ENCODE measurements at regions not wholly inside any gene's neighbourhood (a gene's known extent, or its start where the extent isn't known, plus 50 kb on each side); places are given as distances from the start of the nearest gene placed in this dataset.

- no peak for DNase-seq
- Histone ChIP-seq H3K9me3 (ENCODE audit: control extremely low read depth in 1 of 5, control insufficient read depth in 4 of 5, insufficient read depth in 2 of 5, low read depth in 1 of 5, low read length in 4 of 5) (peaks cover 0 to 7% (median 4%) of the 10 kb centered on the region in 5 experiments), H3K4me3 (ENCODE audit: control insufficient read depth in 1 of 7, extremely low read depth in 1 of 7, insufficient read depth in 4 of 7, low read depth in 2 of 7, low read length in 6 of 7) (no peak overlapping the region), H3K27me3 (replicated peaks in 2 of 5; ENCODE audit: control insufficient read depth in 4 of 5, insufficient read depth in 5 of 5, low read length in 4 of 5) (peaks cover 0 to 23% (median 0%) of the 10 kb centered on the region in 5 experiments), H3K36me3 (ENCODE audit: control insufficient read depth in 4 of 4, insufficient read depth in 4 of 4, low read length in 3 of 4) (no peaks in the 10 kb centered on the region), H3K27ac (ENCODE audit: insufficient read depth in 1 of 2, low read depth in 1 of 2, low read length in 2 of 2, poor library complexity in 1 of 2, severe bottlenecking in 2 of 2) (no peak overlapping the region), H3K4me1 (ENCODE audit: control extremely low read depth in 1 of 4, control insufficient read depth in 4 of 4, insufficient read depth in 4 of 4, low read length in 3 of 4) (peaks cover 0 to 13% (median 2%) of the 10 kb centered on the region in 4 experiments)
- WGBS (ENCODE audit: insufficient coverage): 87% methylated on average over 8 of the region's 16 CpGs
- CTCF ChIA-PET: interaction anchor here (0.9 to 1.0 kb wide), 2 partner anchors 8 to 48 kb away, joined by 3 read pairs; no protein-coding TSS in a partner anchor
- POLR2A ChIA-PET: no interaction called here
Measured at GRCh38 chr10:131728286-131729228, 172.3 kb upstream of the PPP2R2D start.

DNA sequence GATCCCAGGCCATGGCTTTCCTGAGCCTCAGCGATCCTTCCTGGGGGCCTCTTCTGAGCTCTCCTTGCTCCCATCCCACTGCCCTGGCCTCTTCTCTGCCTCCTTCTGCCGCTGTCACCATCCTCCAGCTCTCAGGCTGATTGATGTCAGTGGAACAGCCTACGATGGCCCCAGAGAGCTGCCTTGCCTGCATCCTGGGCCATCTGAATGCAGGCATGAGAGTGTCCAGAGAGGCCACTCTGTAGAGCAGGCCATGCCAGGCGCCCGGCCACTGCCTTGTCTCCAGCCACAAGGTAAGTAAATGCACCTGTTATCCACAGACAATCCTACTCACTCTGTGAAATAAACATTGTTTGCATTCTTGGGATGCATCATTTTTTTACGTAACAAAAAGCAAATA lies 171.4 kb upstream of the PPP2R2D start:
- no peak overlapping the region for H3K27ac ChIP-seq (ENCODE audit: insufficient read depth in 1 of 2, low read depth in 1 of 2, low read length in 2 of 2, poor library complexity in 1 of 2, severe bottlenecking in 2 of 2)
- ChIA-PET POLR2A (no interaction called here), CTCF (no interaction called here)
- 90% methylated on average over 5 of the region's 6 CpGs for WGBS (ENCODE audit: insufficient coverage)
- no peaks in the 10 kb centered on the region for H3K36me3 ChIP-seq (ENCODE audit: control insufficient read depth in 4 of 4, insufficient read depth in 4 of 4, low read length in 3 of 4)
- peaks cover 0 to 13% (median 2%) of the 10 kb centered on the region in 4 experiments for H3K4me1 ChIP-seq (ENCODE audit: control extremely low read depth in 1 of 4, control insufficient read depth in 4 of 4, insufficient read depth in 4 of 4, low read length in 3 of 4)
- peaks cover 0 to 23% (median 0%) of the 10 kb centered on the region in 5 experiments for H3K27me3 ChIP-seq (replicated peaks in 2 of 5; ENCODE audit: control insufficient read depth in 4 of 5, insufficient read depth in 5 of 5, low read length in 4 of 5)
- DNase-seq: no peak
- H3K4me3 ChIP-seq (ENCODE audit: control insufficient read depth in 1 of 7, extremely low read depth in 1 of 7, insufficient read depth in 4 of 7, low read depth in 2 of 7, low read length in 6 of 7): no peak overlapping the region
- peaks cover 0 to 7% (median 4%) of the 10 kb centered on the region in 5 experiments for H3K9me3 ChIP-seq (ENCODE audit: control extremely low read depth in 1 of 5, control insufficient read depth in 4 of 5, insufficient read depth in 2 of 5, low read depth in 1 of 5, low read length in 4 of 5)

DNA sequence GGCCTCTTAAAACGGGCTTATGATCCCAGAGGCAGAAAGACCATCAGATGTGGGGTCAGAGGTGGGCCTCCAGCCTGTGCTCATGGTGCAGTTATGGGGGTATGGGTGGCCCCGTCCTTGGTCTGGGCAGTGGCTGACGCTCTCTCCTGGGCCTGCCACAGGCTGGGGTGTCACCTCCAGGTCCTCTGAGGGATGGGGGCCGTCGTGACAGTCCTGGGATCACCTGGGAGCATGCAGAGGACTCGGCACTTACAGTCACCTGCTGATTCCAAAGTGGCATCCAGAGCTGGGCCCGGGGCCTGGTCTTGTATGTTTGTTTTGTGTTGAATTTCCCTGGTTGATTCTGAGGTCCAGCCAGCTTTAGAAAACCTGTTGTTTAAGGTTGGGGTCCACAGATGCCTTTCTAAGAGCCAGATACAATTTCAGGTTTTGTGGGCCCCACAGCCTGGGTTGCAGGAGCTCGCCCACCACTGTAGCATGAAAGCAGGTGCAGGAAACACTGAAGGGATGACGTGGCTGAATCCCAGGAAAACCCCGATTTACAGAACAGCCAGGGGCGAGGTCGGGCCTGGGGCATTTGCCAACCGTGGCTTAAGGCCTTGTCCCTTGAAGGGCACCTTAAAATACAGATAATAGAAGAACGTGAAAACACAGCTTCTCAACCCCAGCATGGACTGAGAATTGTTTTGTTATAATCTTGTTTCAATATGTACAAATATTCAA lies 170.7 kb upstream of the PPP2R2D start:
- DNase-seq: no peak
- Histone ChIP-seq H3K36me3 (ENCODE audit: control insufficient read depth in 4 of 4, insufficient read depth in 4 of 4, low read length in 3 of 4) (no peaks in the 10 kb centered on the region), H3K4me1 (ENCODE audit: control extremely low read depth in 1 of 4, control insufficient read depth in 4 of 4, insufficient read depth in 4 of 4, low read length in 3 of 4) (peaks cover 0 to 13% (median 2%) of the 10 kb centered on the region in 4 experiments), H3K4me3 (ENCODE audit: control insufficient read depth in 1 of 7, extremely low read depth in 1 of 7, insufficient read depth in 4 of 7, low read depth in 2 of 7, low read length in 6 of 7) (no peak overlapping the region), H3K9me3 (ENCODE audit: control extremely low read depth in 1 of 5, control insufficient read depth in 4 of 5, insufficient read depth in 2 of 5, low read depth in 1 of 5, low read length in 4 of 5) (peaks cover 0 to 7% (median 4%) of the 10 kb centered on the region in 5 experiments), H3K27me3 (replicated peaks in 2 of 5; ENCODE audit: control insufficient read depth in 4 of 5, insufficient read depth in 5 of 5, low read length in 4 of 5) (peaks cover 0 to 21% (median 0%) of the 10 kb centered on the region in 5 experiments), H3K27ac (ENCODE audit: insufficient read depth in 1 of 2, low read depth in 1 of 2, low read length in 2 of 2, poor library complexity in 1 of 2, severe bottlenecking in 2 of 2) (no peak overlapping the region)
- POLR2A ChIA-PET: no interaction called here
- 87% methylated on average over 7 of the region's 14 CpGs for WGBS (ENCODE audit: insufficient coverage)
- CTCF ChIA-PET: no interaction called here

DNA sequence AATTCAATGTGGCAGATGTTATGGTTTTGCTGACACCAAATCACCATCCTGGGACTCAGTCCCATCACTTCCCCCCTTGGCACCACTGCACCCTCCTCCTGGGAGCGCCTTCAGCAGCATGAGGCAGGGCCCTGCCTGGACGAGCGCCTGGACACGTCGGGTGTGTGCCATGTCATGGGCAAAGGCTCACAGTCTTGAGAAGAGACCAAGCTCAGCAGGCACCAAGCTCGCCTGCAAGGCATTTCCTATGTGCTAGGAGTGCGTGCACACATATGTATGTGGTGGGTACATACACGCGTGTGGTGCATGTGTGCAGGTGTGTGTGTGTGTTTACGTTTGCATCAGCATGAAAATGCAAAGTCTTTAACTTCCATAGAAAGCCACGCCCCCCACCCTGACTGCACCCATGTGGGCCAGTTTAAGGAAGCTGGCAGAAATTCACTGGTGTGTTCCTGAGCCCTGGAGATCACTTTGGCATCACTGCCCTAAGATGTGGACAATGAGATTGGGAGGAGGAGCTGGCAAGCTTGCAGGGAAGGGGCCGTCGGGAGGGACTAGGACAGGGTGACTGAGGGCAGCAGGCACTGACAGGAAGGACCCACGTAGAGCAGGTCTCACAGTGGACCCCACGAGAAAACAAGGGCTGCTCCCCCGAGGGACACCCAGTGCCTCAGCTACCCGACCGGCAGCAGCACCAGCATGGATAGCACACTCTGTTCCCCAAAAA lies 169.9 kb upstream of the PPP2R2D start:
- H3K4me1 ChIP-seq (ENCODE audit: control extremely low read depth in 1 of 4, control insufficient read depth in 4 of 4, insufficient read depth in 4 of 4, low read length in 3 of 4): peaks cover 0 to 11% (median 2%) of the 10 kb centered on the region in 4 experiments
- H3K9me3 ChIP-seq (ENCODE audit: control extremely low read depth in 1 of 5, control insufficient read depth in 4 of 5, insufficient read depth in 2 of 5, low read depth in 1 of 5, low read length in 4 of 5): peaks cover 0 to 7% (median 4%) of the 10 kb centered on the region in 5 experiments
- WGBS (ENCODE audit: insufficient coverage): 91% methylated on average over 16 of the region's 18 CpGs
- no peaks in the 10 kb centered on the region for H3K36me3 ChIP-seq (ENCODE audit: control insufficient read depth in 4 of 4, insufficient read depth in 4 of 4, low read length in 3 of 4)
- peaks cover 0 to 20% (median 0%) of the 10 kb centered on the region in 5 experiments for H3K27me3 ChIP-seq (replicated peaks in 2 of 5; ENCODE audit: control insufficient read depth in 4 of 5, insufficient read depth in 5 of 5, low read length in 4 of 5)
- no peak overlapping the region for H3K27ac ChIP-seq (ENCODE audit: insufficient read depth in 1 of 2, low read depth in 1 of 2, low read length in 2 of 2, poor library complexity in 1 of 2, severe bottlenecking in 2 of 2)
- ChIA-PET CTCF (no interaction called here), POLR2A (no interaction called here)
- no peak for DNase-seq
- H3K4me3 ChIP-seq (ENCODE audit: control insufficient read depth in 1 of 7, extremely low read depth in 1 of 7, insufficient read depth in 4 of 7, low read depth in 2 of 7, low read length in 6 of 7): no peak overlapping the region

DNA sequence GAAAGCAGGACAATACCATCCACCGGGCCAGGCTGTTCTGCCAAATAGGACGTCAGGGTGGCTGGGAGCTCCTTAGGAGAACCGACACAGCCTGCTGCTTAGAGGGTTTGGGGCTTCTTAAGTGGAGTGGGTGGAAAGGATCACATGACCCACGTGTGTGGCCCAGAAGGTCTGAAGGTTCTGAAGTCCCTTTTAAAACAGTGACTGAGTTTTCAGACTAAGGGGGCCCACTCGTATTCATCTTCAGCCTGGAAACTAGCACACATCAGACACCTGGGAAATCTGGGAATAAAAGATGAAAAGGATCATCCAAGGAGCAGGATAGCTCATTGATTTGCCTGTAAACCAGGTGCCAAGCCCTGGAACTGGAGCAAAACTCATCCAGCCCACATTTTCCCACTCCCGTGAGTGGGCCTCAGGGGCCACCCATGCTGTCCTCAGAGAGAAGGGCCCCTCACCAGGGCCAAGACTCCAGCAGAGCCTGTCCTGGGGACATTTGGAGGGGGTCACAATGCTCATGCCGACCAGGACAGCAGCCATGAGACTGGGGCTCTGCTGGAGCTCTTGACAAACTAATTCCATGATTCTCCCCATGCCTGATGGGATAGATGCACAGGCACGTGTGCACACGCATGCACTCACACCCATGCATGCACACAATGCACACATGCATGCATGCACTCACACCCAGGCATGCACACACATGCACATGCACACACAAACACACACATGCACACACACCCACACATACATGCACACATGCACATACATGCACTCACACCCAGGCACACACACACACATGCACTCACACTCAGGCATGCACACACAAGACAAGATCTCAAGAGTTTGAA lies 168.8 kb upstream of the PPP2R2D start:
- WGBS (ENCODE audit: insufficient coverage): 90% methylated on average over 7 of the region's 9 CpGs
- no peak for DNase-seq
- POLR2A ChIA-PET: no interaction called here
- H3K36me3 ChIP-seq (ENCODE audit: control insufficient read depth in 4 of 4, insufficient read depth in 4 of 4, low read length in 3 of 4): no peaks in the 10 kb centered on the region
- peaks cover 0 to 21% (median 0%) of the 10 kb centered on the region in 5 experiments for H3K27me3 ChIP-seq (replicated peaks in 2 of 5; ENCODE audit: control insufficient read depth in 4 of 5, insufficient read depth in 5 of 5, low read length in 4 of 5)
- peaks cover 0 to 7% (median 4%) of the 10 kb centered on the region in 5 experiments for H3K9me3 ChIP-seq (ENCODE audit: control extremely low read depth in 1 of 5, control insufficient read depth in 4 of 5, insufficient read depth in 2 of 5, low read depth in 1 of 5, low read length in 4 of 5)
- H3K27ac ChIP-seq (ENCODE audit: insufficient read depth in 1 of 2, low read depth in 1 of 2, low read length in 2 of 2, poor library complexity in 1 of 2, severe bottlenecking in 2 of 2): no peak overlapping the region
- no peak overlapping the region for H3K4me3 ChIP-seq (ENCODE audit: control insufficient read depth in 1 of 7, extremely low read depth in 1 of 7, insufficient read depth in 4 of 7, low read depth in 2 of 7, low read length in 6 of 7)
- CTCF ChIA-PET: no interaction called here
- H3K4me1 ChIP-seq (ENCODE audit: control extremely low read depth in 1 of 4, control insufficient read depth in 4 of 4, insufficient read depth in 4 of 4, low read length in 3 of 4): peaks cover 0 to 2% (median 0%) of the 10 kb centered on the region in 4 experiments

- no peak for DNase-seq
- H3K27ac ChIP-seq (ENCODE audit: insufficient read depth in 1 of 2, low read depth in 1 of 2, low read length in 2 of 2, poor library complexity in 1 of 2, severe bottlenecking in 2 of 2): no peak overlapping the region
- peaks cover 0 to 2% (median 0%) of the 10 kb centered on the region in 4 experiments for H3K4me1 ChIP-seq (ENCODE audit: control extremely low read depth in 1 of 4, control insufficient read depth in 4 of 4, insufficient read depth in 4 of 4, low read length in 3 of 4)
- 95% methylated on average over 5 of the region's 5 CpGs for WGBS (ENCODE audit: insufficient coverage)
- H3K36me3 ChIP-seq (ENCODE audit: control insufficient read depth in 4 of 4, insufficient read depth in 4 of 4, low read length in 3 of 4): no peaks in the 10 kb centered on the region
- H3K27me3 ChIP-seq (replicated peaks in 2 of 5; ENCODE audit: control insufficient read depth in 4 of 5, insufficient read depth in 5 of 5, low read length in 4 of 5): peaks cover 0 to 15% (median 0%) of the 10 kb centered on the region in 5 experiments
- peaks cover 0 to 7% (median 4%) of the 10 kb centered on the region in 5 experiments for H3K9me3 ChIP-seq (ENCODE audit: control extremely low read depth in 1 of 5, control insufficient read depth in 4 of 5, insufficient read depth in 2 of 5, low read depth in 1 of 5, low read length in 4 of 5)
- POLR2A ChIA-PET: no interaction called here
- CTCF ChIA-PET: no interaction called here
- no peak overlapping the region for H3K4me3 ChIP-seq (ENCODE audit: control insufficient read depth in 1 of 7, extremely low read depth in 1 of 7, insufficient read depth in 4 of 7, low read depth in 2 of 7, low read length in 6 of 7)
Measured at GRCh38 chr10:131732631-131733127, 168.1 kb upstream of the PPP2R2D start.

Measured in common myeloid progenitor, CD34-positive (primary cell).